GM21723 (cell line): ENCODE measurements at regions not wholly inside any gene's neighbourhood (a gene's known extent, or its start where the extent isn't known, plus 50 kb on each side); places are given as distances from the start of the nearest gene placed in this dataset.

Experiments used
- ATAC-seq: cut with Tn5 transposase; IDR thresholded peaks from one replicate; pipeline ENCODE4 v1.9.1; 2021; ENCODE audit warnings: mild to moderate bottlenecking, moderate library complexity; ENCODE audit not compliant: unreplicated experiment

GRCh38 chr6:28695715-28696114 is 170.0 kb downstream of the GPX5 start:
- no peak for ATAC-seq

DNA sequence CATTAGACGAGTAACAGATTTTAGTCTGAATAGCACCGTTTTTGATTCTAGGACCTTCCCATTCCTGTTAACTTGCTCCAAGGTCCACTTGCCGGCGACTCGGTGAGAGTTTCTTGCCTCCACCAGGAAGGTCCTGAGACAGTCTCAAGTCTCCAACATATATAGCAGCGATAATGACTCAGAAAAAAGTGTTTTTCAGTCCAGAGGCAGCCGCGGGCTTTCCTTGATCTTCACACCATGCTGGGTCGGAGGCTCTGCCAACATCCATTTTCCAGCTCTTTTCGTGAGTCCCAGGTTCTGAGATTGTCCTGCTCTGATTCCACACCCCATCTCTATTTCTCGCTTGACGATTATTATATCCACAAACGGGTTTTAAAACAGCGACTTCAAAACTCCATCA is 170.5 kb downstream of the GPX5 start:
- ATAC-seq: no peak

DNA sequence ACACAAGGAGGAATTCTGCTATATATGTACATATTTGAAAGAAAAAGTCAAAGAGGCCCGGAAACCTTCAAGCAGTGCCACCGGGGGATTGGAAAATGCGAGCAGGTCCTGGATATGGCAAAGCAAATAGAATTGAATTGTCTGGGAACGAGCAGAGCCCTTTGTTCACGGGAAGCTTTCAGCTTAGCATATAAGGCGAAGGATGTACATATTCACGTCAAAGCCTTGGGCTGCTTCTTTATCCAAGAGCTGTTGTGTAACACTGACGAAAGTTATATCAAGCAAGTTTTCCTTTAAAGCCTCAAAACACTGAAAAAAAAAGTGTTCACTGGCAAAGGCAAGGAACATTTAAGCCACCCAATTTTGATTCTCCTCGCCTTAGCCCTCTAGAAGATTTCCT is 171.0 kb downstream of the GPX5 start:
- no peak for ATAC-seq

GRCh38 chr6:28707387-28708282 is 182.0 kb downstream of the GPX5 start:
- no peak for ATAC-seq

- no peak for ATAC-seq
Observed at GRCh38 chr6:28709478-28710349, 184.0 kb downstream of the GPX5 start.

- no peak for ATAC-seq
Observed at GRCh38 chr6:28710466-28711191, 184.9 kb downstream of the GPX5 start.

DNA sequence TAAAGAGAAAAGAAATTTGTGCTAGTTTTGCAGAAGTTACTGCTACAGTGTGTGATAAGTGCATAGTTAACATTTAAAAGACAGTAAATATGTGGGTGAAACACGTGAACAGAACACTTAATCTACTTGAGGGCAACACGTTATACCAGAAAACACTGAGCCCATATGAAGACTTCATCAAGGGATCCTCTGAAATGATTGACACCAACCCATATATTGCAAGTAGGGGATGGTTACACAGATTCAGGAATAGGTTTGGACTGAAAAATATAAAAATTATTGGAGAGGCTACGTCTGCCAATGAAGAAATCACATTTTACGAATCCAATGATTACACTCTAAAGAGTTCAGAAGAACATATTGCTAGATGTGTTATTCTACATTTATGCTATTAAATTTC is 185.6 kb downstream of the GPX5 start:
- no peak for ATAC-seq

- ATAC-seq: no peak
Observed at GRCh38 chr6:28711788-28712341, 186.2 kb downstream of the GPX5 start.

GRCh38 chr6:28712982-28713381 is 187.3 kb downstream of the GPX5 start:
- no peak for ATAC-seq

- ATAC-seq: no peak
Observed at GRCh38 chr6:28719275-28719940, 193.7 kb downstream of the GPX5 start.

DNA sequence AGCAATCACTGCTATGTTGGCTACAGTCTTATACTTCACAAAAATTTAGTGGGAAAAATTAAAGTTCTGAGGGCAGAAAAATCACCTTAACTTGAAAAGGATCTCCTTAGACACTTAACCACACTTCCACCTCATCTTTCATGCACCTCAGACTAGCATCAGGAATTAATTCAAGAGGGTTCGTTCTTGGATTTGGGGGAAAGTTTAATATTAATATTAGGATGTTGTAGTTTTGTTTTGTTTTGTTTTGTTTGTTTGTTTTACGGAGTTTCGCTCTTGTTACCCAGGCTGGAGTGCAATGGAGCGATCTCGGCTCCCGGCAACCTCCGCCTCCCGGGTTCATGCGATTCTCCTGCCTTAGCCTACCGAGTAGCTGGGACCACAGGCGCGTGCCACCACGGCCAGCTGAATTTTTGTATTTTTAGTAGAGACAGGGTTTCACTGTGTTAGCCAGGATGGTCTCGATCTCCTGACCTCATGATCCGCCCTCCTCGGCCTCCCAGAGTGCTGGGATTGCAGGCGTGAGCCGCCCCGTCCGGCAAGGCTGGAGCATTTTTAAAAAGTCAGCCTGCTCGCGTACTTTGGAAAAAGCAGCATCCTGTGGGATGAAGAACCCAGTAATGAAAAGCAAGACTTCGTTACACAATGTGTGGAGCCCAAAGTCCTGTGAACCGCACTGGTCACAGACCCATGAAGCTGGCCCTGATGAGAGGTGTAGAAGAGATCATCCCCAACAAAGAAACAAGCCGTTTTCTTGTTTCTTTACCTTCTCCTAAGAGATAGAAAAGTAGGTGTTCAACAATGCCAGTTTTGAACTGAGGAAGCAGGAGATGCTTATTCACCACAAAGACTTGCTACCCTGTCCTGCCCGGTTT is 194.9 kb downstream of the GPX5 start:
- ATAC-seq: no peak

GRCh38 chr6:28721372-28721771 is 195.7 kb downstream of the GPX5 start:
- ATAC-seq: no peak

DNA sequence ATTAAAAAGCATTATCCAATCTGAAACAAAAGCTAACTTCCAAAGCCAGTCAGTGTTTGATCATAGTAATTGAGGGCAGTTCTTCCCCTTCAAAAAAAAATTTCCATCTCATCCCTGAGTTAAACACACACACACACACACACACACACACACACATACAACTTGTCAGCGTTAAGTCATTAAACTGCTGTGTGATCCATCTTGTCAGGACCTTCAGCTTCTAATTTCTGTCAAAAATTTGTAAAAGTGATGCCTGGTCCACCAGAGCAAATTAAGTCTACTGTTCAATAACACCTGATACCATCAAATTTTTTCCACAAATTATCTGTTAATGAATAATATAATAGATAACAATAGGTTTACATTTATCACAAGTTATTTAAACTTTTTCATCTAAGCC is 198.7 kb downstream of the GPX5 start:
- ATAC-seq: no peak

DNA sequence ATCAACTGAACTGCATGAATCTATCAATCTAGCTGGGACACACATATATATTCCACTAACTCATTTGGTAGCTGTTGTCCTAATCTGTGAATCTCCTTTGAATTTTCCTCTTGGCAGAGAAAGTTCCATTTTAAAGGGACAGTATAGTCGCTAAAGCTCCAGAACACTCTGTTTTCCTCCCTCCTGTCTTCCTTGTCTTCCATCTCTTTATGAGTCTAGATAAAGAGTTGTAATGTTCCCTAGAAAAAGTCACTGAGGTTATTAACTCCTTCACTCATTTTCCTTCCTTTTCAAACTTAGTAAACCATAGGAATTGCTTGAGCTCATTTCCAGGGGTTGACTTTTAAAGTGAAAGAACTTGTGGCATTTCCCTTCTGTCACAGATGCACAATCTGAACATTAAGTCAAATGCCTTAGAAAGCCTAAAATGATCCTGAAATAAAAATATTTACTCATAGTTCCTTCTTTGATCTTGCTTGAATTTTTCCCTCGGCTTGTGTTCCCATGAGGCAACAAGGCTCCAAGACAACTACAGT is 198.4 kb downstream of the TRIM27 start:
- ATAC-seq: no peak

- ATAC-seq: no peak
Observed at GRCh38 chr6:28725890-28726348, 197.9 kb downstream of the TRIM27 start.

DNA sequence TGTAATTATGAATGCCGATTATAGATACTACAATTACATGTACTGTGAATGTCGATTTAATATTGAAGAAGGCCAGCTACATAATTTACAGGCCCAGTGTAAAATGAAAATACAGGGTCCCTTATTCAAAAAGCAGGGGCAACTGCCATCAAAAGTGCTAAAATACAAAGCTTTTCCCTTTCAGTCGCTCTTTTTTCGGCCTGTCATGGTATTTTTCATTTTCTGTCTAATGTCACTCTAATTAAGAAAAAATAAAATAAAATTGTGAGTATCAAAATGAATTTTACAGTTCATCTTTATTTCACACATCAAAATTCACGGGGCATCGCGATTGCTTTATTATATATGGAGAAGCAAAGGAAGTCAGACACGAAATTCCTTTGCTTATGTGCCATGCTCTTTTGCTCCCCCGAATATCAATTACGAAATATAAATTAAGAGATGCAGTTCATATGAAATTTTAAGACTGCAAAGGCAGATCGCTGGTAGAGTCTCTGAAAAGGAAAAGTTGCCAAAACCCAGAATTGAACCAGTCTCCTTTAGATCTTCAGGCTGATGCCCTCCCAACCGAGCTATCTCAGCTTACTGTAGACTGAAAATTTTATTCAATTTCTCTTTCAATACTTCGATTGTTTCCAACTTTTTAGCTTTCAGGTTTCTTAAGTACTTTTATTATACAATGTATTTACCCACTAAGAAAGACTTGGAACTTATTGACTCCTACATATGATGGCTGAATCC is 197.0 kb downstream of the TRIM27 start:
- ATAC-seq: no peak

GRCh38 chr6:28727559-28728211 is 196.1 kb downstream of the TRIM27 start:
- no peak for ATAC-seq
